Keratinocyte (primary cell): ENCODE measurements at regions not wholly inside any gene's neighbourhood (a gene's known extent, or its start where the extent isn't known, plus 50 kb on each side); places are given as distances from the start of the nearest gene placed in this dataset.
"Not testable (repeated sequence)": the region's sequence is repeated elsewhere in the genome, so short reads cannot be mapped to it uniquely, and the experiment has no call there.

Experiments used
- DNase-seq: peaks from one replicate; pipeline ENCODE4 v3.0.0-alpha.2; 2011; ENCODE audit warnings: low read depth, missing footprints, low spot score
- FAIRE-seq: peaks from 2 replicates; lab custom pipeline; 2011; peaks lifted over from hg19 to GRCh38; lab: Jason Lieb, UNC
- H2AFZ ChIP-seq: 2 replicates; pipeline ENCODE4 v1.6.0; 2012; ENCODE audit warnings: low read length, control low read depth, inconsistent platforms; ENCODE audit not compliant: control insufficient read depth
- H3K27ac ChIP-seq: 2 replicates; pipeline ENCODE4 v1.5.1; 2011; ENCODE audit warnings: low read length; ENCODE audit not compliant: control insufficient read depth, insufficient read depth
- H3K27me3 ChIP-seq: 3 replicates; pipeline ENCODE4 v1.6.0; 2011; ENCODE audit warnings: low read length; ENCODE audit not compliant: control insufficient read depth, insufficient read depth; ENCODE audit errors: extremely low read depth
- H3K36me3 ChIP-seq, 2 experiments: 2 replicates in 1 of 2; 3 replicates in 1 of 2; pipeline ENCODE4 v1.5.1; 2011; ENCODE audit warnings: low read length in 2 of 2, mild to moderate bottlenecking in 1 of 2; ENCODE audit not compliant: control insufficient read depth in 2 of 2, insufficient read depth in 2 of 2; ENCODE audit errors: extremely low read depth in 1 of 2
- H3K4me1 ChIP-seq: 3 replicates; pipeline ENCODE4 v1.5.1; 2011; ENCODE audit warnings: low read length; ENCODE audit not compliant: control insufficient read depth, insufficient read depth; ENCODE audit errors: extremely low read depth
- H3K4me2 ChIP-seq: 3 replicates; pipeline ENCODE4 v1.6.0; 2011; ENCODE audit warnings: low read depth, low read length; ENCODE audit not compliant: control insufficient read depth, insufficient read depth; ENCODE audit errors: extremely low read depth
- H3K4me3 ChIP-seq, 3 experiments: fragments of 200-600 bp in 1 of 3; sonication (generic) in 1 of 3; 2 replicates in 2 of 3; 3 replicates in 1 of 3; pipeline ENCODE4 v1.5.1; 2011 to 2016; ENCODE audit warnings: low read length in 3 of 3, mild to moderate bottlenecking in 3 of 3, control low read depth in 2 of 3, inconsistent platforms in 1 of 3, low read depth in 1 of 3, mixed read lengths in 1 of 3, mixed run types in 1 of 3, moderate library complexity in 1 of 3; ENCODE audit not compliant: control insufficient read depth in 2 of 3, insufficient read depth in 2 of 3; ENCODE audit errors: extremely low read depth in 1 of 3
- H3K79me2 ChIP-seq: 2 replicates; pipeline ENCODE4 v1.6.0; 2012; ENCODE audit warnings: low read length; ENCODE audit not compliant: control insufficient read depth, insufficient read depth
- H3K9ac ChIP-seq: 3 replicates; pipeline ENCODE4 v1.6.0; 2011; ENCODE audit warnings: low read length; ENCODE audit not compliant: control insufficient read depth, insufficient read depth; ENCODE audit errors: extremely low read depth
- H3K9me1 ChIP-seq: 3 replicates; pipeline ENCODE4 v1.6.0; 2011; ENCODE audit warnings: low read length; ENCODE audit not compliant: control insufficient read depth, insufficient read depth; ENCODE audit errors: extremely low read depth
- H3K9me3 ChIP-seq: 2 replicates; pipeline ENCODE4 v1.5.1; 2012; ENCODE audit warnings: low read depth, low read length; ENCODE audit not compliant: control insufficient read depth
- H4K20me1 ChIP-seq: 3 replicates; pipeline ENCODE4 v1.6.0; 2011; ENCODE audit warnings: low read length; ENCODE audit not compliant: control insufficient read depth, insufficient read depth; ENCODE audit errors: extremely low read depth
- CTCF ChIP-seq, 3 experiments: IDR thresholded peaks in 1 of 3; conservative IDR thresholded peaks in 1 of 3; optimal IDR thresholded peaks in 1 of 3; 2 replicates in 2 of 3; 3 replicates in 1 of 3; pipeline versions ENCODE3 to v1.5.1; 2011; ENCODE audit warnings: low read length in 3 of 3, mild to moderate bottlenecking in 3 of 3, moderate library complexity in 2 of 3, control low read depth in 1 of 3, inconsistent platforms in 1 of 3; ENCODE audit not compliant: insufficient read depth in 2 of 3; ENCODE audit errors: extremely low read depth in 1 of 3
- EZH2 ChIP-seq: IDR thresholded peaks from one replicate; pipeline ENCODE4 v1.6.1; 2012; ENCODE audit warnings: inconsistent platforms, mild to moderate bottlenecking, low read length, moderate library complexity
- dilution Hi-C: fragments of 300-500 bp; cut with MboI; formaldehyde crosslinking; loops from one replicate; pipeline ENCODE4 v1.7.0; 2020; ENCODE audit warnings: low sequenced_read_pairs; ENCODE audit not compliant: extremely low pct_ligation_motif_present

DNA sequence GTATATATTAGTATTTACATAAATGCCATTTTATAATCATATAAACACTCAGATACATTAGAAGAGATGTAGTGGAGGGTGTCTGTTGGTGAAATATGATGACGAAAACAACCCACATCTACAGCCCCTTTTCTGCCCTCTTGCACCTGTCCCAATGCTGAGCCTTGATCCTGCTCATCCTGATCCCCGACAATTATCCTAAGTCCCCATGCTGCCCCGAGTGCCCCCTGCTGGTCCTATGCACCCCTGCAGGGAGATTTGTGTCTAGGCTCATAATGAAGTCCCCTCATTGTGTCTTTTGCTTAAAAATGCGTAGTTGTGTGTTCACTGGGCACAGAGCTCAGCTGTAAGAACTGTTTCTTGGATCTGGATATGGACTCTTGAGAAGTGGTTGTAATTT is 554.5 kb downstream of the TMEM121 start:
- Histone ChIP-seq H3K4me3 (no peak overlapping the region), H3K4me1 (no peaks in the 10 kb centered on the region), H3K4me2 (no peak overlapping the region), H3K36me3 (no peaks in the 10 kb centered on the region), H3K27me3 (no peaks in the 10 kb centered on the region), H3K9me1 (no peaks in the 10 kb centered on the region), H3K9ac (no peak overlapping the region), H2AFZ (no peak overlapping the region), H4K20me1 (no peaks in the 10 kb centered on the region), H3K79me2 (no peaks in the 10 kb centered on the region), H3K27ac (no peak overlapping the region), H3K9me3 (no peaks in the 10 kb centered on the region)
- dilution Hi-C loops, result no loop called here
- FAIRE-seq, result no peak
- DNase-seq, result no peak
- TF ChIP-seq CTCF (optimal IDR thresholded peaks at IDR 0.05 in 1 of 3, IDR thresholded peaks at IDR 0.05 in 1 of 3, conservative IDR thresholded peaks at IDR 0.05 in 1 of 3; ENCODE audit: extremely low read depth in 1 of 3, insufficient read depth in 2 of 3, low read length in 3 of 3) (no peak), EZH2 (no peak)

GRCh38 chr14:106081721-106082120 is 555.3 kb downstream of the TMEM121 start:
- DNase-seq, H3K27me3 ChIP-seq: not testable (repeated sequence)

GRCh38 chr14:106083082-106083481 is 556.7 kb downstream of the TMEM121 start:
- Histone ChIP-seq H3K79me2 (no peaks in the 10 kb centered on the region), H3K4me3 (no peak overlapping the region), H3K9ac (no peak overlapping the region), H3K27me3 (no peaks in the 10 kb centered on the region), H3K9me3 (no peaks in the 10 kb centered on the region), H2AFZ (no peak overlapping the region), H3K36me3 (no peaks in the 10 kb centered on the region), H3K4me1 (no peaks in the 10 kb centered on the region), H3K4me2 (no peak overlapping the region), H4K20me1 (no peaks in the 10 kb centered on the region), H3K9me1 (no peaks in the 10 kb centered on the region), H3K27ac (no peak overlapping the region)
- DNase-seq (no peak), FAIRE-seq (no peak)
- no peak for TF ChIP-seq EZH2
- TF ChIP-seq CTCF (optimal IDR thresholded peaks at IDR 0.05 in 1 of 3, IDR thresholded peaks at IDR 0.05 in 1 of 3, conservative IDR thresholded peaks at IDR 0.05 in 1 of 3; ENCODE audit: extremely low read depth in 1 of 3, insufficient read depth in 2 of 3, low read length in 3 of 3), result no peak
- dilution Hi-C loops, result no loop called here

More at GRCh38 chr14:106081721-106082120, 555.3 kb downstream of the TMEM121 start:
- H3K9me1 ChIP-seq, H3K4me2 ChIP-seq, H4K20me1 ChIP-seq, H3K36me3 ChIP-seq, FAIRE-seq, H3K79me2 ChIP-seq, H3K27ac ChIP-seq, H3K9ac ChIP-seq, H3K9me3 ChIP-seq, H3K4me3 ChIP-seq, H3K4me1 ChIP-seq, dilution Hi-C loops, H2AFZ ChIP-seq: not testable (repeated sequence)
